Endodermal cell (in vitro differentiated cells): ENCODE measurements at regions not wholly inside any gene's neighbourhood (a gene's known extent, or its start where the extent isn't known, plus 50 kb on each side); places are given as distances from the start of the nearest gene placed in this dataset.

Source experiments
- DNase-seq: peaks from one replicate; pipeline ENCODE4 v3.0.0-alpha.2; 2017
- H3K27ac ChIP-seq: 2 replicates; pipeline ENCODE4 v1.5.1; 2013; ENCODE audit warnings: mild to moderate bottlenecking, low read depth, low read length, moderate library complexity
- H3K27me3 ChIP-seq: 2 replicates; pipeline ENCODE4 v1.6.1; 2013; ENCODE audit warnings: mild to moderate bottlenecking, low read length, moderate library complexity; ENCODE audit not compliant: insufficient read depth, control insufficient read depth, poor library complexity, severe bottlenecking
- H3K36me3 ChIP-seq: 2 replicates; pipeline ENCODE4 v1.7.0; 2013; ENCODE audit warnings: mild to moderate bottlenecking, low read length, moderate library complexity; ENCODE audit not compliant: control insufficient read depth, insufficient read depth
- H3K4me1 ChIP-seq: one replicate; pipeline ENCODE4 v1.7.0; 2013; ENCODE audit warnings: low read length; ENCODE audit not compliant: control insufficient read depth, insufficient read depth
- H3K4me3 ChIP-seq: 2 replicates; pipeline ENCODE4 v1.5.1; 2013; ENCODE audit warnings: mild to moderate bottlenecking, low read length, moderate library complexity
- H3K9ac ChIP-seq: 2 replicates; pipeline ENCODE4 v1.6.1; 2013; ENCODE audit warnings: mild to moderate bottlenecking, low read length, moderate library complexity; ENCODE audit not compliant: poor library complexity, severe bottlenecking; ENCODE audit errors: extremely low read depth
- H3K9me3 ChIP-seq: 2 replicates; pipeline ENCODE4 v1.6.1; 2013; ENCODE audit warnings: mild to moderate bottlenecking, low read length, moderate library complexity; ENCODE audit not compliant: control insufficient read depth
- H3K27ac Mint-ChIP-seq: 2 replicates; pipeline ENCODE4 v1.8.0; 2020; ENCODE audit warnings: mixed read lengths
- H3K27me3 Mint-ChIP-seq: 2 replicates; pipeline ENCODE4 v1.8.0; 2021; ENCODE audit warnings: mild to moderate bottlenecking, mixed read lengths; ENCODE audit not compliant: insufficient read depth
- H3K36me3 Mint-ChIP-seq: 2 replicates; pipeline ENCODE4 v1.8.0; 2020; ENCODE audit warnings: low read depth, mixed read lengths
- H3K4me1 Mint-ChIP-seq: 2 replicates; pipeline ENCODE4 v1.8.0; 2020; ENCODE audit warnings: mixed read lengths
- H3K4me3 Mint-ChIP-seq: 2 replicates; pipeline ENCODE4 v1.8.0; 2020; ENCODE audit warnings: mild to moderate bottlenecking, moderate library complexity, mixed read lengths
- H3K9me3 Mint-ChIP-seq: 2 replicates; pipeline ENCODE4 v1.8.0; 2020; ENCODE audit warnings: mild to moderate bottlenecking, mixed read lengths
- CTCF ChIP-seq: fragments of 200-600 bp; sonication (generic); conservative IDR thresholded peaks from 2 replicates; pipeline ENCODE4 v1.5.0; 2021; ENCODE audit warnings: antibody characterized with exemption, mild to moderate bottlenecking
- WGBS, 2 experiments: methylation state at CpG; one replicate each; pipeline versions ENCODE4 v1.1.5 to v1.1.7; 2013; ENCODE audit warnings: missing lambda C conversion rate in 2 of 2, mixed read lengths in 1 of 2; ENCODE audit not compliant: insufficient coverage in 1 of 2, insufficient read length in 1 of 2; 5-methylcytosine and 5-hydroxymethylcytosine counted together

- Histone ChIP-seq H3K9ac (no peak overlapping the region), H3K9me3 (no peaks in the 10 kb centered on the region), H3K4me1 (no peaks in the 10 kb centered on the region), H3K4me3 (peak overlapping the region; percentile 66), H3K27ac (no peak overlapping the region), H3K36me3 (no peaks in the 10 kb centered on the region), H3K27me3 (peaks cover 20% of the 10 kb centered on the region)
- peaks cover 26% of the 10 kb centered on the region for H3K27me3 Mint-ChIP-seq
- TF ChIP-seq CTCF = no peak
- H3K4me1 Mint-ChIP-seq = peaks cover 5% of the 10 kb centered on the region
- H3K9me3 Mint-ChIP-seq = no peaks in the 10 kb centered on the region
- no peak overlapping the region for H3K27ac Mint-ChIP-seq
- WGBS, 2 experiments = 81 to 95% methylated on average over 3 to 6 of the region's 6 CpGs
- H3K36me3 Mint-ChIP-seq = no peaks in the 10 kb centered on the region
- no peak for DNase-seq
- peak overlapping the region; percentile 51 for H3K4me3 Mint-ChIP-seq
These were observed 143.6 kb upstream of the ADRA1B start for GRCh38 chr5:159772698-159773061.

- H3K4me1 ChIP-seq = no peaks in the 10 kb centered on the region
- no peaks in the 10 kb centered on the region for H3K9me3 ChIP-seq
- Mint-ChIP-seq H3K36me3 (no peaks in the 10 kb centered on the region), H3K4me1 (peaks cover 2% of the 10 kb centered on the region), H3K9me3 (no peaks in the 10 kb centered on the region), H3K4me3 (peak overlapping the region; percentile 51), H3K27ac (no peak overlapping the region), H3K27me3 (peaks cover 28% of the 10 kb centered on the region)
- peak overlapping the region; percentile 66 for H3K4me3 ChIP-seq
- no peak overlapping the region for H3K27ac ChIP-seq
- DNase-seq = peak; percentile 85
- 13 to 40% methylated on average over 5 to 71 of the region's 71 CpGs for WGBS, 2 experiments
- H3K27me3 ChIP-seq = peaks cover 20% of the 10 kb centered on the region
- no peak overlapping the region for H3K9ac ChIP-seq
- H3K36me3 ChIP-seq = no peaks in the 10 kb centered on the region
- peak; percentile 68 for TF ChIP-seq CTCF
These were observed 143.0 kb upstream of the ADRA1B start for GRCh38 chr5:159773062-159773924.

- Histone ChIP-seq H3K36me3 (no peaks in the 10 kb centered on the region), H3K9me3 (no peaks in the 10 kb centered on the region), H3K4me1 (no peaks in the 10 kb centered on the region), H3K27me3 (peaks cover 20% of the 10 kb centered on the region), H3K9ac (no peak overlapping the region), H3K27ac (no peak overlapping the region), H3K4me3 (no peak overlapping the region)
- H3K27ac Mint-ChIP-seq = no peak overlapping the region
- H3K36me3 Mint-ChIP-seq = no peaks in the 10 kb centered on the region
- 63 to 70% methylated on average over 5 to 9 of the region's 9 CpGs for WGBS, 2 experiments
- H3K4me1 Mint-ChIP-seq = peaks cover 2% of the 10 kb centered on the region
- H3K4me3 Mint-ChIP-seq = no peak overlapping the region
- peaks cover 28% of the 10 kb centered on the region for H3K27me3 Mint-ChIP-seq
- H3K9me3 Mint-ChIP-seq = no peaks in the 10 kb centered on the region
- peak; percentile 19 for TF ChIP-seq CTCF
- peak; percentile 70 for DNase-seq
These were observed 141.7 kb upstream of the ADRA1B start for GRCh38 chr5:159774476-159775031.
